SK-N-SH (cell line): ENCODE measurements at regions not wholly inside any gene's neighbourhood (a gene's known extent, or its start where the extent isn't known, plus 50 kb on each side); places are given as distances from the start of the nearest gene placed in this dataset.

Source experiments
- CTCF ChIA-PET: fragments of 300-600, 350-600 bp; formaldehyde crosslinking; extraction: SDS; loops from one replicate; lab custom pipeline; 2021; lab: Yijun Ruan, JAX
- POLR2A ChIA-PET: fragments of 350-600 bp; sonication (Branson Sonifier 250); formaldehyde crosslinking; extraction: SDS; loops from one replicate; lab custom pipeline; 2020; ENCODE audit warnings: antibody characterized with exemption, inconsistent platforms; lab: Yijun Ruan, JAX
- DNase-seq: peaks from one replicate; pipeline ENCODE4 v3.0.0; 2012
- H2AFZ ChIP-seq: fragments of 200-600 bp; sonication (generic); 2 replicates; pipeline ENCODE4 v1.8.1; 2016; ENCODE audit warnings: antibody characterized with exemption, mild to moderate bottlenecking, low read depth
- H3F3A ChIP-seq: fragments of 200-600 bp; sonication (generic); replicated peaks from 2 replicates; pipeline ENCODE3; 2016; ENCODE audit warnings: antibody characterized with exemption, mild to moderate bottlenecking; ENCODE audit not compliant: insufficient read depth
- H3K27ac ChIP-seq, 2 experiments: fragments of 200-500 bp in 1 of 2; fragments of 200-600 bp in 1 of 2; sonication (Bioruptor generic) in 1 of 2; sonication (generic), shearing (Covaris generic) in 1 of 2; 2 replicates each; pipeline versions ENCODE4 v1.5.1 to v1.6.1; 2014 to 2016; ENCODE audit warnings: low read depth in 2 of 2, inconsistent platforms in 1 of 2, low read length in 1 of 2, mild to moderate bottlenecking in 1 of 2, mixed read lengths in 1 of 2
- H3K27me3 ChIP-seq: fragments of 200-600 bp; sonication (generic), shearing (Covaris generic); 2 replicates; pipeline ENCODE4 v1.6.1; 2016; ENCODE audit warnings: mixed run types; ENCODE audit not compliant: insufficient read depth
- H3K36me3 ChIP-seq, 2 experiments: fragments of 200-500 bp in 1 of 2; fragments of 200-600 bp in 1 of 2; sonication (Bioruptor generic) in 1 of 2; sonication (generic) in 1 of 2; replicated peaks in 1 of 2; 2 replicates each; pipeline versions ENCODE3 to v1.5.1; 2014 to 2016; ENCODE audit warnings: low read length in 1 of 2, mild to moderate bottlenecking in 1 of 2; ENCODE audit not compliant: insufficient read depth in 2 of 2, control insufficient read depth in 1 of 2
- H3K4me1 ChIP-seq, 2 experiments: fragments of 200-500 bp in 1 of 2; fragments of 200-600 bp in 1 of 2; sonication (Bioruptor generic) in 1 of 2; sonication (generic), shearing (Covaris generic) in 1 of 2; 2 replicates each; pipeline versions ENCODE4 v1.5.1 to v1.6.1; 2014 to 2016; ENCODE audit warnings: low read depth in 1 of 2, low read length in 1 of 2, mixed run types in 1 of 2; ENCODE audit not compliant: insufficient read depth in 2 of 2, control insufficient read depth in 1 of 2
- H3K4me2 ChIP-seq: fragments of 200-600 bp; sonication (generic), shearing (Covaris generic); 2 replicates; pipeline ENCODE4 v1.6.1; 2017; ENCODE audit warnings: mixed run types
- H3K4me3 ChIP-seq, 2 experiments: fragments of 200-500 bp in 1 of 2; fragments of 200-600 bp in 1 of 2; sonication (Bioruptor generic) in 1 of 2; sonication (generic), shearing (Covaris generic) in 1 of 2; 2 replicates each; pipeline versions ENCODE4 v1.5.1 to v1.8.1; 2014 to 2016; ENCODE audit warnings: low read depth in 2 of 2, inconsistent platforms in 1 of 2, low read length in 1 of 2, mild to moderate bottlenecking in 1 of 2, mixed read lengths in 1 of 2, moderate library complexity in 1 of 2
- H3K79me2 ChIP-seq: fragments of 200-600 bp; sonication (generic); 2 replicates; pipeline ENCODE4 v1.8.1; 2017; ENCODE audit warnings: mild to moderate bottlenecking; ENCODE audit not compliant: insufficient read depth
- H3K9ac ChIP-seq: fragments of 200-600 bp; sonication (generic); 2 replicates; pipeline ENCODE4 v1.6.1; 2017; ENCODE audit warnings: mixed run types
- H3K9me2 ChIP-seq: fragments of 200-600 bp; sonication (generic); 2 replicates; pipeline ENCODE4 v1.6.1; 2017; ENCODE audit warnings: mixed run types
- H3K9me3 ChIP-seq: fragments of 200-600 bp; sonication (generic); 2 replicates; pipeline ENCODE4 v1.6.1; 2017; ENCODE audit warnings: mixed run types, mild to moderate bottlenecking, moderate library complexity
- H4K20me1 ChIP-seq: fragments of 200-600 bp; sonication (generic); 2 replicates; pipeline ENCODE4 v1.6.1; 2017; ENCODE audit warnings: mild to moderate bottlenecking, mixed run types; ENCODE audit not compliant: insufficient read depth
- EP300 ChIP-seq, 2 experiments: IDR thresholded peaks; 2 replicates each; pipeline versions ENCODE4 v1.4.0 to v1.6.1; 2012; ENCODE audit warnings: borderline replicate concordance in 1 of 2, low read depth in 1 of 2, low read length in 1 of 2
- EZH2phosphoT487 ChIP-seq: fragments of 200-600 bp; sonication (generic); IDR thresholded peaks from 2 replicates; pipeline ENCODE4 v1.6.1; 2017; ENCODE audit warnings: low read depth, mixed run types, mild to moderate bottlenecking, antibody characterized with exemption, moderate library complexity, borderline replicate concordance
- FOXM1 ChIP-seq: IDR thresholded peaks from 2 replicates; pipeline ENCODE4 v1.4.0; 2012; ENCODE audit warnings: low read depth, mild to moderate bottlenecking
- JUND ChIP-seq: IDR thresholded peaks from 2 replicates; pipeline ENCODE4 v1.4.0; 2012
- NRF1 ChIP-seq: IDR thresholded peaks from 2 replicates; pipeline ENCODE4 v1.6.1; 2012; ENCODE audit warnings: low read depth, mild to moderate bottlenecking, low read length
- POLR2AphosphoS5 ChIP-seq: IDR thresholded peaks from 2 replicates; pipeline ENCODE4 v1.6.1; 2012; ENCODE audit warnings: low read depth, low read length
- RAD21 ChIP-seq: IDR thresholded peaks from 2 replicates; pipeline ENCODE4 v1.6.1; 2012; ENCODE audit warnings: mild to moderate bottlenecking, low read length
- RXRA ChIP-seq: IDR thresholded peaks from 2 replicates; pipeline ENCODE4 v1.4.0; 2012; ENCODE audit warnings: low read depth, mild to moderate bottlenecking, borderline replicate concordance
- SMC3 ChIP-seq: IDR thresholded peaks from 2 replicates; pipeline ENCODE4 v1.6.1; 2012; ENCODE audit warnings: low read depth, low read length, improper control_type of control experiment
- WGBS: methylation state at CpG from one replicate; pipeline ENCODE4 v1.1.6; 2017; ENCODE audit warnings: low lambda C conversion rate; 5-methylcytosine and 5-hydroxymethylcytosine counted together
- TF ChIP-seq, protein P1 (sequence below): IDR thresholded peaks from 2 replicates; pipeline ENCODE4 v1.4.0; 2012; ENCODE audit warnings: low read depth, borderline replicate concordance
- TF ChIP-seq, protein P2 (sequence below): fragments of 200-600 bp; sonication (generic); IDR thresholded peaks from 2 replicates; pipeline ENCODE4 v1.6.1; 2017; ENCODE audit warnings: antibody characterized with exemption, mild to moderate bottlenecking, moderate library complexity
- TF ChIP-seq, protein P3 (sequence below): IDR thresholded peaks from 2 replicates; pipeline ENCODE4 v1.4.0; 2012; ENCODE audit warnings: low read depth, borderline replicate concordance
- TF ChIP-seq, protein P4 (sequence below): fragments of 150-350 bp; IDR thresholded peaks from 2 replicates; pipeline ENCODE4 v1.6.1; 2017; ENCODE audit warnings: antibody characterized with exemption, low read length, low read depth, borderline replicate concordance
- TF ChIP-seq, protein P5 (sequence below): IDR thresholded peaks from 2 replicates; pipeline ENCODE4; 2012

DNA sequence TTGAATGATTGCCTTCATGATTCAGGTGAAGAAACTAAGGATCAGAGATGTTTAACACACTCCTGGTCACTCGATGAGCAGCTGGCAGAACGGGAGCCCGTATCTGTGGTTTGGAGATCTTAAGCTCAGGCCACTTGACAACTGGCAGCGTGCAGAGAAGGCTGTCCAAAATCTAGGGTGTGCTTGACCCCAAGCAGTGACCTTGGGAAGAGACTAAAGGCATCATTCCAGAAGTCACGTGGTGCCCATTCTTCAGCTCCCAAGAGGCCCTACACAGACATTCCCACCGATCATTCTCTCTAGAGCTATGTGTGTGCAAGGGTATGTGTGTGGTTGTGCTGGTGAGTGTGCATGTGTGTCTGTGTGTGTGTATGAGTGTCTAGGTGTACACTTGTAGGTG is 493.8 kb downstream of the TCERG1L start:
- TF ChIP-seq JUND (no peak), EZH2phosphoT487 (no peak), NRF1 (no peak), EP300 (IDR thresholded peaks at IDR 0.05; ENCODE audit: borderline replicate concordance in 1 of 2, low read depth in 1 of 2, low read length in 1 of 2) (no peak), RAD21 (no peak), FOXM1 (no peak), POLR2AphosphoS5 (no peak), SMC3 (no peak), RXRA (no peak)
- TF ChIP-seq, protein P1, sequence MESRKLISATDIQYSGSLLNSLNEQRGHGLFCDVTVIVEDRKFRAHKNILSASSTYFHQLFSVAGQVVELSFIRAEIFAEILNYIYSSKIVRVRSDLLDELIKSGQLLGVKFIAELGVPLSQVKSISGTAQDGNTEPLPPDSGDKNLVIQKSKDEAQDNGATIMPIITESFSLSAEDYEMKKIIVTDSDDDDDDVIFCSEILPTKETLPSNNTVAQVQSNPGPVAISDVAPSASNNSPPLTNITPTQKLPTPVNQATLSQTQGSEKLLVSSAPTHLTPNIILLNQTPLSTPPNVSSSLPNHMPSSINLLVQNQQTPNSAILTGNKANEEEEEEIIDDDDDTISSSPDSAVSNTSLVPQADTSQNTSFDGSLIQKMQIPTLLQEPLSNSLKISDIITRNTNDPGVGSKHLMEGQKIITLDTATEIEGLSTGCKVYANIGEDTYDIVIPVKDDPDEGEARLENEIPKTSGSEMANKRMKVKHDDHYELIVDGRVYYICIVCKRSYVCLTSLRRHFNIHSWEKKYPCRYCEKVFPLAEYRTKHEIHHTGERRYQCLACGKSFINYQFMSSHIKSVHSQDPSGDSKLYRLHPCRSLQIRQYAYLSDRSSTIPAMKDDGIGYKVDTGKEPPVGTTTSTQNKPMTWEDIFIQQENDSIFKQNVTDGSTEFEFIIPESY = no peak
- TF ChIP-seq, protein P2, sequence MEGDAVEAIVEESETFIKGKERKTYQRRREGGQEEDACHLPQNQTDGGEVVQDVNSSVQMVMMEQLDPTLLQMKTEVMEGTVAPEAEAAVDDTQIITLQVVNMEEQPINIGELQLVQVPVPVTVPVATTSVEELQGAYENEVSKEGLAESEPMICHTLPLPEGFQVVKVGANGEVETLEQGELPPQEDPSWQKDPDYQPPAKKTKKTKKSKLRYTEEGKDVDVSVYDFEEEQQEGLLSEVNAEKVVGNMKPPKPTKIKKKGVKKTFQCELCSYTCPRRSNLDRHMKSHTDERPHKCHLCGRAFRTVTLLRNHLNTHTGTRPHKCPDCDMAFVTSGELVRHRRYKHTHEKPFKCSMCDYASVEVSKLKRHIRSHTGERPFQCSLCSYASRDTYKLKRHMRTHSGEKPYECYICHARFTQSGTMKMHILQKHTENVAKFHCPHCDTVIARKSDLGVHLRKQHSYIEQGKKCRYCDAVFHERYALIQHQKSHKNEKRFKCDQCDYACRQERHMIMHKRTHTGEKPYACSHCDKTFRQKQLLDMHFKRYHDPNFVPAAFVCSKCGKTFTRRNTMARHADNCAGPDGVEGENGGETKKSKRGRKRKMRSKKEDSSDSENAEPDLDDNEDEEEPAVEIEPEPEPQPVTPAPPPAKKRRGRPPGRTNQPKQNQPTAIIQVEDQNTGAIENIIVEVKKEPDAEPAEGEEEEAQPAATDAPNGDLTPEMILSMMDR = no peak
- TF ChIP-seq, protein P3, sequence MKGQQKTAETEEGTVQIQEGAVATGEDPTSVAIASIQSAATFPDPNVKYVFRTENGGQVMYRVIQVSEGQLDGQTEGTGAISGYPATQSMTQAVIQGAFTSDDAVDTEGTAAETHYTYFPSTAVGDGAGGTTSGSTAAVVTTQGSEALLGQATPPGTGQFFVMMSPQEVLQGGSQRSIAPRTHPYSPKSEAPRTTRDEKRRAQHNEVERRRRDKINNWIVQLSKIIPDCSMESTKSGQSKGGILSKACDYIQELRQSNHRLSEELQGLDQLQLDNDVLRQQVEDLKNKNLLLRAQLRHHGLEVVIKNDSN = no peak
- TF ChIP-seq, protein P4, sequence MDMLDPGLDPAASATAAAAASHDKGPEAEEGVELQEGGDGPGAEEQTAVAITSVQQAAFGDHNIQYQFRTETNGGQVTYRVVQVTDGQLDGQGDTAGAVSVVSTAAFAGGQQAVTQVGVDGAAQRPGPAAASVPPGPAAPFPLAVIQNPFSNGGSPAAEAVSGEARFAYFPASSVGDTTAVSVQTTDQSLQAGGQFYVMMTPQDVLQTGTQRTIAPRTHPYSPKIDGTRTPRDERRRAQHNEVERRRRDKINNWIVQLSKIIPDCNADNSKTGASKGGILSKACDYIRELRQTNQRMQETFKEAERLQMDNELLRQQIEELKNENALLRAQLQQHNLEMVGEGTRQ = no peak
- TF ChIP-seq, protein P5, sequence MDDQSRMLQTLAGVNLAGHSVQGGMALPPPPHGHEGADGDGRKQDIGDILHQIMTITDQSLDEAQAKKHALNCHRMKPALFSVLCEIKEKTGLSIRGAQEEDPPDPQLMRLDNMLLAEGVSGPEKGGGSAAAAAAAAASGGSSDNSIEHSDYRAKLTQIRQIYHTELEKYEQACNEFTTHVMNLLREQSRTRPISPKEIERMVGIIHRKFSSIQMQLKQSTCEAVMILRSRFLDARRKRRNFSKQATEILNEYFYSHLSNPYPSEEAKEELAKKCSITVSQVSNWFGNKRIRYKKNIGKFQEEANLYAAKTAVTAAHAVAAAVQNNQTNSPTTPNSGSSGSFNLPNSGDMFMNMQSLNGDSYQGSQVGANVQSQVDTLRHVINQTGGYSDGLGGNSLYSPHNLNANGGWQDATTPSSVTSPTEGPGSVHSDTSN = no peak
- no peak overlapping the region for H3K9ac ChIP-seq
- H3K27me3 ChIP-seq = no peaks in the 10 kb centered on the region
- DNase-seq = no peak
- CTCF ChIA-PET = no interaction called here
- WGBS = 24% methylated on average over 6 of the region's 6 CpGs
- H2AFZ ChIP-seq = no peak overlapping the region
- no peaks in the 10 kb centered on the region for H3K9me3 ChIP-seq
- H3F3A ChIP-seq = no peaks in the 10 kb centered on the region
- no peak overlapping the region for H3K27ac ChIP-seq
- H3K36me3 ChIP-seq = no peaks in the 10 kb centered on the region
- H4K20me1 ChIP-seq = no peaks in the 10 kb centered on the region
- no peak overlapping the region for H3K4me3 ChIP-seq
- no peaks in the 10 kb centered on the region for H3K79me2 ChIP-seq
- no peaks in the 10 kb centered on the region for H3K9me2 ChIP-seq
- peaks cover 0 to 2% of the 10 kb centered on the region in 2 experiments; a peak in 1 of 4 replicates for H3K4me1 ChIP-seq
- POLR2A ChIA-PET = no interaction called here
- no peak overlapping the region for H3K4me2 ChIP-seq
